Activated CD4-positive, alpha-beta T cell treated with anti-CD3 and anti-CD28 coated beads, Interleukin-2, amount 50 U/mL, for 4 hours (primary cell): ENCODE measurements at regions not wholly inside any gene's neighbourhood (a gene's known extent, or its start where the extent isn't known, plus 50 kb on each side); places are given as distances from the start of the nearest gene placed in this dataset.

Source experiments
- DNase-seq, 2 experiments: peaks; one replicate each; pipeline ENCODE4 v3.0.0-alpha.2; 2020

DNA sequence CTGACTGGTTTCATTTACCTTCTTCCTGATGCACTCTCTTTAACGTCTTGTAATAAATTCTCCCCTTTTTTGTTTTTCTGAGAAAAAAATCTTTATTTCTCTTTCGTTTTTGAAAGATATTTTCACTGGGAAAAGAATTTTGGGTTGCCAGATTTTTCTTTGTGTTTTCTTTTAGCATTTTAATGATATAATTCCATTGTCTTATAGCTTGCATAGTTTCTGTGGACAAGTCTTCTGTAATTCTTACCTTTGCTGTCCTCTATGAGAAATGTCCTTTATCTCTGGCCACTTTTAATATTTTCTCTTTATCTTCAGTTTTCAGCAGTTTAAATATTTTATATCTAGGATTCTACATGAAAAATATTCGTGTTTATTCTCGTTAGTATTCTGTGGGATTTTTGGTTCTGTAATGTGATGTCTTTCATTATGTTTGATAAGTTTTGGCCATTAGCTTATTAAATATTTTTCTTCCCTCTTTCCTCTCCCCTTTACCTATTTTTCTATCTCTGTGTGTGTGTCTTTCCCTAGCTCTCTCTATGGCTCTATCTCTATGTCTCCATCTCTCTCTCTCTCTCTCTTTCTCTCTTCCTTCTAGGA, 236.5 kb downstream of the C16orf95 start:
- DNase-seq = no peak

- DNase-seq = no peak
These were observed 231.8 kb downstream of the C16orf95 start for GRCh38 chr16:87085441-87085840.

GRCh38 chr16:87086156-87086555, 231.0 kb downstream of the C16orf95 start:
- no peak for DNase-seq

DNA sequence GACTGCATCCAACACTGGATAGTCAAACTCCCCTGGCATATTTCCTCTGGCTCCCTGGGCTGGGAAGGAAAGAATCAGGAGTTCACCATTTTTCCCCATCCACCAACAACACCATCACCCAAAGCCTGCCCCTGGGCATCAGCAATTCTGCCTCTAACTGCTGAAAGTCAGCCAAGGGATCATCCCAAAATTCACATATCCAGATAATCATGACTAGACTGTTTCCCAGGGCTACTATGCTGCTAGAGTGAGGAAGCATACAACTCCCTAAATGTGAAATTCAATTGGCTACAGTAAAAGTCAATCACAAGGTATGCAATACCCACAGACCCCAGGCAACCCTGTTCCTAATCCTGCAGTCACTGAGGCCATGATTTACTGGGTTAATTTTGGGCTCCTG, 230.6 kb downstream of the C16orf95 start:
- no peak for DNase-seq

- DNase-seq = no peak
These were observed 224.2 kb downstream of the C16orf95 start for GRCh38 chr16:87092958-87093357.

- DNase-seq = no peak
These were observed 223.2 kb downstream of the C16orf95 start for GRCh38 chr16:87093804-87094555.

- no peak for DNase-seq
These were observed 222.7 kb downstream of the C16orf95 start for GRCh38 chr16:87094556-87094865.

- DNase-seq = no peak
These were observed 221.9 kb downstream of the C16orf95 start for GRCh38 chr16:87095271-87095670.

DNA sequence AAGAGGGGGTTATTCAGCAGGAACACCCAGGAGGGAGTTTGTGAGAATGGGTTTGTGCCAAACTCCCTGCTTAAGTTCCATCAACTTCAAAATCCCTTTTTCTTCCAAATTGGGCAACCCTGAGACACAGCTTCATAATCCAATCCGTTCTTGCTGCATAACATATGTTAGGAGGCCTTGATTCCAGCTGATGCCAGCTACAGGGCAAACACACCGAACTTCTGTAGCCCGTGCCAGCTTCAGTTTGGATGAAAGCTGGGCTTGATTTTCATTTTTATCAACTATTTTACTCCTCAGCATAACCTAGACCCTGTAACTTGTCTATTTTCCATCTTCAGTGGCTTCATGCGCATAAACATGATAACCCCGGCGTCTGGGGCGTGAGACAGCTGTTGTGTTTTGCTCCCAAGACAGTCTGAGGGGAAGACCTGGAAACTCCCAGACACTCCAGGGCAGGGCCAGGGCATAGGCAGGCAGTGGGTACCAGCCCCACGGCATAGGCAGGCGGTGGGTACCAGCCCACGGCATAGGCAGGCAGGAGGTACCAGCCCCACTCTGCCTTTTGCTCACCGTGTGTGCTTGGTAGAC, 220.4 kb downstream of the C16orf95 start:
- DNase-seq = no peak

- DNase-seq = no peak
These were observed 218.8 kb downstream of the C16orf95 start for GRCh38 chr16:87098361-87098760.

- DNase-seq = no peak
These were observed 218.0 kb downstream of the C16orf95 start for GRCh38 chr16:87098976-87099720.

- DNase-seq = no peak
These were observed 216.7 kb downstream of the C16orf95 start for GRCh38 chr16:87100306-87101058.

- DNase-seq = no peak
These were observed 215.3 kb downstream of the C16orf95 start for GRCh38 chr16:87101903-87102302.

- no peak for DNase-seq
These were observed 210.0 kb downstream of the C16orf95 start for GRCh38 chr16:87107201-87107600.

GRCh38 chr16:87108278-87108677, 208.9 kb downstream of the C16orf95 start:
- DNase-seq = no peak

GRCh38 chr16:87108941-87109340, 208.3 kb downstream of the C16orf95 start:
- no peak for DNase-seq

DNA sequence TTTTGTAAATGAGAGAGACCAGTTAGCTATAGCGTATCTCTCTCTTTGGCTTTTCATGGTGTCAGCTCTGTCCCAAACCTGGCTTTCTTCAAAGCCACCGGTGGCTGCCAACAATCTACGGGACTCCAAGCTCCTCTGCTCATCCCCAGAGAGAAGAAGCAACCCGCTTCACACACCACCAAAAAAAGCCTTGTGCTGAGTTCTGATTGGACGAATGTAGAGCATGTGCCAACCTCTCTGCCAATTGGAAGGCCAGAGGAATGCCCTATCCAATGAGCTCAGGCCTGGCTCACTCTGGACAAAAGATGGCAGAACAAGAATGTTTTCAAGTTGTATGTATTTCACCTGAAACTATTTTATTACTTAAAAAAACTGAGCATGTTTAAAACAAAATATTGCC, 202.4 kb downstream of the C16orf95 start:
- no peak for DNase-seq

DNA sequence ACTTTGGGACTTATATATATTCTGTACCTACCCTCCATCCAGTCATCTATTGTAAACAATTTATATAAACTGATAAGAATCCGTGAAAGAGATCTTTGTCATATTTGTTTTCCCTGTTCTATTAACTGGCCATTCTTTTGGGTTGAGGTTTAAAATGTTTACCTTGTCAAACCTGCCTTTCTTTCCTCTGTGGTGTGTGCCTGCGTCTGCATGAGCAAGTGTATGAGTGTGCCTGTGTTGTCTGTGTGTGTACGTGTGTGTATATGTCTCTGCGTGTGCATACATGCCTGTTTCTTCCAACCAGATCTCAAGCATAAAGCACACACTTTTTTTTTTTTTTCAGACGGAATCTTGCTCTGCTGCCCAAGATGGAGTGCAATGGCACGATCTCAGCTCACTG, 201.5 kb downstream of the C16orf95 start:
- no peak for DNase-seq

GRCh38 chr16:87117936-87118335, 199.3 kb downstream of the C16orf95 start:
- no peak for DNase-seq

- no peak for DNase-seq
These were observed 198.0 kb downstream of the C16orf95 start for GRCh38 chr16:87119168-87119567.

DNA sequence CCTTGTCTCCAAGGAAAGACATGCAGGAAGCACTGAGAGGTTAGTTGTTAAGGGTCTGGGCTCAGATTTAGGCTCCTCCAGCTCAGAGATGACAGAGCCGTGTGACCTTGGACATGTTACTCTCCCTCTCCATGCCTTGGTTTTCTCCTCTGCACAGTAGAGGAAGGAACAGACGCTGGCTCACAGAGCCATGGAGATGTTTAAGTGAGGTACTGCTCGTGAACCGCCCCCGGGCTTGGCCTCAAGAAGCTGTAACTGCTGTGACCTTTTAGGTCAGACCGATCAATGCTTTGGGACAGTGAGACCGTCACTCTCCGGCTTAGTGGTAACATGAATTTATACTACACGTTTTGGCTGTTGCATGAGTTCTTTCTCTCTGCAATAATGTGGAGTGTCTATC, 197.4 kb downstream of the C16orf95 start:
- no peak for DNase-seq

GRCh38 chr16:87121816-87122215, 195.4 kb downstream of the C16orf95 start:
- no peak for DNase-seq

DNA sequence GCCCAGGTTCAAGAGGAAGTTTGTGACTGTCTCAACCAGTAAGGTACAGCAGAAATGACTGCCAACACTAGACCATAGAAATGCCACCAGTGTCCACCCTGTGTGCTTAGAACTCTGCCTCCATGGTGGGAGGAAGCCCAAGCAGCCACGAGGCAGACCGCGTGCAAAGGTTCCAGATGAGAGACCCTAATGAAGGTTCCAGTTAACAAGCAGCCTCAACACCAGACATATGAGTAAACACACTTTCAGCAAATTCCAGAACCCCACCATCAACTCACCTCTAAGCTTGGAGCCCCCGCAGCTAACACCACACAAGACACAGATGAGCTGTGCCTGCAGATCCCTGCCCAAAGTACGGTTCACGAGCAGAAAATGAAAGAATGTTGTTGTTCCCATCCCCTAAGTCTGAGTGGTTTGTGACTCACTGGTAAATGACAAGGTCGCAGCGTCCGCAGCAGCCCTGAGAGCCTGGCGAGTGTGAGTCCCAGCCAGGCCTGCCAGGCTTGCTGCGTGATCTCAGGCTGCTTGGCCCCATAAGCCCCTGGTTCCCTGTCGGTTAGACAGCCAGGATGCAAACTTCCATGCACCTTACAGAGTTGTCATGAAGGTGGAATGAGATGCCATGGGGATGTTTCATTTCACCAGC, 193.7 kb downstream of the C16orf95 start:
- DNase-seq = no peak
